GM21825 (cell line): ENCODE measurements at regions not wholly inside any gene's neighbourhood (a gene's known extent, or its start where the extent isn't known, plus 50 kb on each side); places are given as distances from the start of the nearest gene placed in this dataset.

ENCODE experiments used
- ATAC-seq: cut with Tn5 transposase; IDR thresholded peaks from one replicate; pipeline ENCODE4 v1.9.1; 2021; ENCODE audit warnings: mild to moderate bottlenecking, moderate library complexity; ENCODE audit not compliant: unreplicated experiment

- ATAC-seq = no peak
Observed at GRCh38 chr22:49160261-49161001, 667.2 kb downstream of the BRD1 start.

- no peak for ATAC-seq
Observed at GRCh38 chr22:49159711-49160110, 668.0 kb downstream of the BRD1 start.

- ATAC-seq = no peak
Observed at GRCh38 chr22:49158741-49159564, 668.7 kb downstream of the BRD1 start.

DNA sequence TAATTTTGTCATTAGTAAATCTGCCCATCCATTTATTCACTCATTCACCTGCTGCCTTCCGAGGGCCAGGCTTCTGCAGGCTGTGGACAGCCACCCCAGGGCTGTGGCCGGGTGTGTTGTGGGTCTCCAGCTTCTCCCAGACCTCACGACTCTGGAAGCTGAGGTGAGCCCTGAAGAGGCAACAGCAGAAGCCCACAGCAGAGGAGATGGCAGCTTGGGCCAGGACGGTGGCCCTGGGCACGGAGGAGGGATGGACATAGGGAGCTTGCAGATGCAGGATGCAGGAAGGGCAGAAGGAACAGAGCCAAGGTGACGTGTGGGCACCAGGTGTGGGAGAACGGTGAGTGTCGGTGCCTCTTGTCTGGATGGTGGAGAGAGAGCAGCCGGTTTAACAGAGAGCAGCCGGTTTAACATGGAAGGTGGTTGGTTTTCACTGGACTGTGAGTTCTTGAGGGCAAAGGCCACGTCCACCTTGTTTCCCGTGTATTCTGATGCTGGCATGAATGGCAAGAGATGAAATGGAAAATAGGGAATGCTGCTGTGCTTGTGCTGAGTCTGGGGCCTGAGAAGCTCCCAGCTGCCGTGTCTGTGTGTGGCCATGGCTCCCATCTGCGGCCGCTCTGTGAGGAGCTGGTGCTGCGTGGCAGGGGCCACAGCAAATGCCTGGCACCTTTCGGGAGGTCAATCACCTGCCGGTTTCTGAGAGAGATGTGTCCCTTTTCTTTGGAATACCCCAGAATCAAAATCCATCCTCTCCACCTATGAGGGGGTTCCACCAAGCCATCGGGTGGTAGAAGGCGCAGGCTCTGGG lies 669.9 kb downstream of the BRD1 start:
- ATAC-seq = no peak

DNA sequence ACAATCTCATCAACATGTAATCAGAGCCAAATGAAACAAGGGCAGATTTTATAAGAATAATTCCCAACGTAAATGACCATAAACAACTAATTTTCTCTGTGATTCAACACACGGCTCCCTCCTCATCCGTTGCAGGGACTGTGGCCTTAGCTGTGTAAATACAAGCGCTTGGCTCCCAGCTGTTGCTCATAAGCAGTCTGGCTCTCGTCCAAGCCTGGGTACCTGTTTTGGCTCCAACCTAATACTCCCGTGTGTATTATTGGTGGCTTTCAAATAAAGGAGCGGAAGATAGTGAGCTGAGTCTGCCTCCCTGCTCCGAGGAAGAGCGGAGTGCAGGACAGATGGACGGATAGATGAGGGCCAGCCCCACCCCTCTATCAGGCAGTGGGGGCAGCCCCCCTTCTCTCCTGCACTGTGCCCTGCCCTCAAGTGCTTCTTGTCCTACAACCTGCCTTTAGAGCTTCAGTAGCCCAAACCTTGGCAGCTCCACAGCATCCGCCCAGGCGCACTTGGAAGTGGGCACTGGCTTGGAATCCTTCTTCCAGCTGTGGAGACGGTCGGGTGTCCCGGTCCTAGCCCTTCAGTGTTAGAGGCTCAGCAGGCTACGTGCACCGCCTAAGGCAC lies 670.9 kb downstream of the BRD1 start:
- no peak for ATAC-seq

GRCh38 chr22:49155770-49156580 lies 671.7 kb downstream of the BRD1 start:
- ATAC-seq = no peak

DNA sequence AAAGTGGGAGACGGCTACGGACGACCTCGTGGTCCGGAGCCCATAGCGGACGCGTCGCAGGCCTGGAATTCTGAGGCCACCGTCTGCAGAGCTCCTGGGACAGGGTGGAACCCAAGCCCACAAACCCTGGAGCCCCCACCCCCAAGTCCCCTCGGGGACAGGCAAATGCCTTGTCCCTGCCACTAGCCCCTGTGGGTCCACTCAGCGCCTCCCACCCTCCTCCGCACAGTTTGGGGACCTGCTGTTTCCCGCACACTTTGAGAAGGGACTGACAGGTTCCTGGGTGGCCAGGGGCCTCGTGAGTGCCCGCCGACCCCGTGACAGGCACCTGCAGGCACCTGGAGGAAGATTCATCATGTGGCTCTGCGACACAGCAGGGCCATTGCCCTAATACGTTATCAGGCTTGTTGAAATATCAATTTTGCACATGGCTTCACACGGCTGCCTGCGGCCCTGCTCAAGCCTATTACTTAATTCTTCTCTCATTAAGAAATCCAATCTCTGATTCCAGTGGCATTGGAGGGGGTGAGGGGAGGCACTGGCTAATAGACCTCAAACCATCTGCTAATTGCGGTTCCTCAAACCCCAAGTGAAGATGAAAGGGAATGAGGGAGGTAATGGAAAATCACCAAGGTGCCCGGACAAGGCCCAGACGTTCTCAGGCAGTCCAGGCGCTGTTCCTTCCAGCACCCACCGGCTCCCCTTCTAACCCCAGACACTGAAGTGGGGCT lies 672.5 kb downstream of the BRD1 start:
- ATAC-seq = no peak

GRCh38 chr22:49154433-49154832 lies 673.2 kb downstream of the BRD1 start:
- no peak for ATAC-seq

GRCh38 chr22:49153921-49154320 lies 673.8 kb downstream of the BRD1 start:
- no peak for ATAC-seq

DNA sequence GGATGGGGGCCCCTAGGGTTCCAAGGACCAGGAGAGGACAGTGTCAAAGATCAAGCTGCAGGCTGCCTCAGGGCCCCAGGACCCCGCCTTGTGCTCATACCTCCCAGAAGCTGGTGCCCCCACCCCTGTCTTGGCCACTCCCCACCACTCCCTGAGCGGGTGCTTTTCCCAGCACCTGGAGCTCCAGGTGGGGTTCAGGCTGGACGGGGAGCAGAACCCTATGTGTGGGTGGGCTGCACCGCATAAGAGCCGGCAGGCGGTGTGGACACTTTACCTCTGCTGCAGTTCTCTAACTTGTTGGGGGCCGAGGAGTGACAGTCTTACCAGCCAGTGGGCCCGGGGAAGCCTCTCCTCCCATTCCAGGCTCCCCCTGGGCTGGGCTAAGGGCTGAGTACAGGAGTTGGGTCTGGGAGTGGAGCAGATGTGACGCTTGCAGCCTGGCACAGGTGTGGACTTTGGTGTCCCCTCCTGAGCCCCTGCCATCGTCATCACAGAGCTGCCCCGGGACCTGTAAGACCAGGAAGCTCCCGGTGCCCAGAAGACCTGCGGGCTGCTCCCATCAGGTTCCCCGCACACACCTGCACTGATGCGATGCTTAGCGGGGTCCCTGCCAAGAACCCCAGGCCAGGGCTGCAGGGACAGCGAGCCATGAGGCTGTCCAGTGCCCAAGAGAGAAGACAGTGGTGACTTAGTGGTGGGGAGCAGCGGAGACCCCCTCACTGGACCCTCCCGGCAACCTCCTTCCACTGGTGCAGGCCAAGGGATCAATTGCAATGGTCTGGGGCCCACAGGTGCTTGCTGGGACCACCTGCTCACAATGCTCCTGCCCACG lies 674.5 kb downstream of the BRD1 start:
- no peak for ATAC-seq

DNA sequence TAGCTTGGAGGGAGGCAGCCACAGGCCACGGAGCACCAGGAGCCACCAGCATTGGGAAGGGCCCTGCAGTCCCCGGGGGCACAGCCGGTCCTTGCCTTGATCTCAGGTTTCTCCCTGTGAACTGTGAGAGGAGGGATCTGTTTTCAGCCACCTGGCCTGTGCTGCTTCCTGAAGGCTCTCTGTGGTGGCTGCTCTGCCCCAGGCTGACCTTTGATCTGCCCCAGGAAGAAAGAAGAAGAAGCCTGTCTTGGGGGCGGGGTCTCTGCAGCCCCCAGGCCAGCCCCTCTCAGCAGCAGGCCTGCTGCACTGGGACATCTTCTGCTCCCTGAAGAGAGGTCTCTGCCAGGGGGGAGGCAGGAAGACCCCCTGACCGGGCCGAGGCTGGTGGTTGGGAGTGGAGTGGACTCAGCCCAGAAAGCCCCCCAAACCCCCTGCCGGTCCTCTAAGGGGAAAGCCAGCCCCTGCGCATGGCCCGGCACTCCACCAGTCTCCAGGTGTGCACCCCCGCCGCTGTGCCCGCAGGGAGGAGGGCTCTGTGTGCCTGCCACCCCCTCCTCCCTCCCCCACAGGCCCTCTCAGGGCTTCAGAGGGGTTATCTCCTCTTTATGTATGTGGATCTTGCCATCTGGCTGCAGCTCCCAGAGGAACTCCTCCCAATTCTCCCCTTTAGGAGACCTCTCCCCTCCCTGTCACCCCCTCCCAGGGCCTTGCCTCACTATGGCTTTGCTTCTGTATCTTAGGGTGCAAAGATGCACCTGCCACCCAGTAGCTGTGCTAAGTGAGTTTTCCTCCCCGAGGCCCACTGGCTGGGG lies 675.3 kb downstream of the BRD1 start:
- no peak for ATAC-seq

DNA sequence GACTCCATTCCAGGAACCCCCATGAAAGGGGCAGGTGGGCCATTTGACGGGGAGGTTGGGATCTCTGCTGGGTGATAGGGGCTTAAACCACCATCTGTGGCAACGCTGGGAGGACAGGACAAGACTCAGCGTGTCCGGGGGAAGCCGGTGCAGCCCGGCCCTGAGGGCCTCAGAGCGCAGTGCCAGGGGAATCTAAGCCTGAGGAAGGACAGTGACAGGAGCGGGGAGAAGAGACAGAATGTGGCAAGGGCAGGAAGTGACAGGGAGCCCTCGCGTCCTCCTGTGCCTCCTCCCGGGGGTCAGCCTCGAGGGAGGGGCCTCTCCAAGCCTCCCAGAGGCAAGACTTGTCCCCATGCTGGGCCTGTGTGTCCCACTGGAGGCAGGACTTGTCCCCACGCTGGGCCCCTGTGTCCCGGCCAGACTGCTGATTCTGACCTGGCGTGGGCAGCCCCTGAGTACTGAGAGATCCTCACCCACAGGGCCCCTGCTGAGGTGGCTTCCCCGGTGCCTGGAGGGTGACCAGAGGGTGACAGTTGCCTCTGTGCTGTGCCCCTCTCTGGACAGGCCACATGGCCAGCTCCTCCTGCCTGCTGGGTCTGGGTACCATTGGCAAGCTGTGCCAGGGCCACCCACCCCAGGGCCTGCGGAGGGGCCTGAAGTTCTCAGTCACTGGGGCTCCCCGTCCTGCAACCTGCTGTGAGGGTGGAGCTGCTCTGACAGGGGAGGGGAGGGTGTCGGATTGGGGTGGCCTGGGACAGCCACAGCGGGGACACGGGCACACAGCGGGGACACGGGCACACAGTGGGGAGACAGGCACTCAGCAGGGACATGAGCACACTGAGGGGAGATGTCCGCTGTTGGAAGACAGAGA lies 676.2 kb downstream of the BRD1 start:
- ATAC-seq = no peak

- ATAC-seq = no peak
Observed at GRCh38 chr22:49150801-49151221, 676.9 kb downstream of the BRD1 start.

- no peak for ATAC-seq
Observed at GRCh38 chr22:49149721-49150608, 677.7 kb downstream of the BRD1 start.

DNA sequence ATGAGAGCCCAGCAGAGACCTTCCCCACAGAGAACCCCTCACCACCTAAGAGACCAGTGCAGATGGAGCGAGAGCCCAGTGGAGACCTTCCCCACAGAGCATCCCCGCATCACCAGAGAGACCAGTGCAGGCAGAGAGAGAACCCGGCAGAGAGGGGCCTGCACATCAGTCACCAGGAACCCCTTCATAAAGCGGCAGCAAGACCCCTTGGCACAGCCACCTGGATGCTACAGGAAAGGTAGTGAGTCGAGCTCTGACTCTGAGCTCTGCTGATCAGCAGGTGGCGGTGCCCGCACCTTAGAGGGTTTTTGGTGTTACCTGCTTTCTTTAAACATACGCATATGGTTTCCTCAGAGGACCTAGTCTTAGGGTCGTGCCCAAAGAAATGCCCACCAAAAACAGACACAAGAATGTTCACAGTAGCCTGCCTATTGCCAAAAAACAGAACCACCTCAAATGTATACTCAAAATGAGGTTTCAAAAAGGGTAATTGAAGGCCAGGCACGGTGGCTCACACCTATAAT lies 678.7 kb downstream of the BRD1 start:
- no peak for ATAC-seq
